ENCODE measurements at regions not wholly inside any gene's neighbourhood (a gene's known extent, or its start where the extent isn't known, plus 50 kb on each side); places are given as distances from the start of the nearest gene placed in this dataset.

DNA sequence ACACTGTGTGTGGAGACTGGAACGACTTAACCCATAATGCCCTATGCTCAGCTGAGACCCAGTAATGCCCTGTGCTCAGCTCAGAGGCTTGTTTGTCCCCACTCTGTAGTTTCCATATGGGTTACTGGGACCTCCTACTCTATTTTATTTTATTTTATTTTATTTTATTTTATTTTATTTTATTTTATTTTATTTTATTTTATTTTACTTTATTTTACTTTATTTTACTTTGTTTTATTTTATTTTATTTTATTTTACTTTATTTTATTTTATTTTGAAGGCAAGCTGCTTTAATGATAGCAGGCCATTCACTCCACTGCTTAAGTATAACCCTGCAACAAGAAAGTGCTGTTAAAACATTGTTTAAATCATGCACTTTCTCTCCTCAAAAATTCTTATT lies 603.4 kb upstream of the JAG1 start:
- TF ChIP-seq EP300 (IDR thresholded peaks at IDR 0.05; ENCODE audit: borderline replicate concordance in 1 of 2, low read depth in 1 of 2, low read length in 1 of 2) (no peak), TAF1 (IDR thresholded peaks at IDR 0.05; ENCODE audit: borderline replicate concordance, low read depth, low read length) (no peak), NRF1 (IDR thresholded peaks at IDR 0.05; ENCODE audit: low read depth, low read length) (no peak), FOXM1 (IDR thresholded peaks at IDR 0.05; ENCODE audit: low read depth) (no peak), TEAD4 (IDR thresholded peaks at IDR 0.05; ENCODE audit: borderline replicate concordance, insufficient read depth) (no peak), SMC3 (IDR thresholded peaks at IDR 0.05; ENCODE audit: low read depth, low read length) (no peak)
- TF ChIP-seq, protein P1, sequence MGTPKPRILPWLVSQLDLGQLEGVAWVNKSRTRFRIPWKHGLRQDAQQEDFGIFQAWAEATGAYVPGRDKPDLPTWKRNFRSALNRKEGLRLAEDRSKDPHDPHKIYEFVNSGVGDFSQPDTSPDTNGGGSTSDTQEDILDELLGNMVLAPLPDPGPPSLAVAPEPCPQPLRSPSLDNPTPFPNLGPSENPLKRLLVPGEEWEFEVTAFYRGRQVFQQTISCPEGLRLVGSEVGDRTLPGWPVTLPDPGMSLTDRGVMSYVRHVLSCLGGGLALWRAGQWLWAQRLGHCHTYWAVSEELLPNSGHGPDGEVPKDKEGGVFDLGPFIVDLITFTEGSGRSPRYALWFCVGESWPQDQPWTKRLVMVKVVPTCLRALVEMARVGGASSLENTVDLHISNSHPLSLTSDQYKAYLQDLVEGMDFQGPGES (IDR thresholded peaks at IDR 0.05; ENCODE audit: low read depth, low read length), result no peak
- TF ChIP-seq, protein P2, sequence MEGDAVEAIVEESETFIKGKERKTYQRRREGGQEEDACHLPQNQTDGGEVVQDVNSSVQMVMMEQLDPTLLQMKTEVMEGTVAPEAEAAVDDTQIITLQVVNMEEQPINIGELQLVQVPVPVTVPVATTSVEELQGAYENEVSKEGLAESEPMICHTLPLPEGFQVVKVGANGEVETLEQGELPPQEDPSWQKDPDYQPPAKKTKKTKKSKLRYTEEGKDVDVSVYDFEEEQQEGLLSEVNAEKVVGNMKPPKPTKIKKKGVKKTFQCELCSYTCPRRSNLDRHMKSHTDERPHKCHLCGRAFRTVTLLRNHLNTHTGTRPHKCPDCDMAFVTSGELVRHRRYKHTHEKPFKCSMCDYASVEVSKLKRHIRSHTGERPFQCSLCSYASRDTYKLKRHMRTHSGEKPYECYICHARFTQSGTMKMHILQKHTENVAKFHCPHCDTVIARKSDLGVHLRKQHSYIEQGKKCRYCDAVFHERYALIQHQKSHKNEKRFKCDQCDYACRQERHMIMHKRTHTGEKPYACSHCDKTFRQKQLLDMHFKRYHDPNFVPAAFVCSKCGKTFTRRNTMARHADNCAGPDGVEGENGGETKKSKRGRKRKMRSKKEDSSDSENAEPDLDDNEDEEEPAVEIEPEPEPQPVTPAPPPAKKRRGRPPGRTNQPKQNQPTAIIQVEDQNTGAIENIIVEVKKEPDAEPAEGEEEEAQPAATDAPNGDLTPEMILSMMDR (IDR thresholded peaks at IDR 0.05), result no peak
- TF ChIP-seq, protein P3, sequence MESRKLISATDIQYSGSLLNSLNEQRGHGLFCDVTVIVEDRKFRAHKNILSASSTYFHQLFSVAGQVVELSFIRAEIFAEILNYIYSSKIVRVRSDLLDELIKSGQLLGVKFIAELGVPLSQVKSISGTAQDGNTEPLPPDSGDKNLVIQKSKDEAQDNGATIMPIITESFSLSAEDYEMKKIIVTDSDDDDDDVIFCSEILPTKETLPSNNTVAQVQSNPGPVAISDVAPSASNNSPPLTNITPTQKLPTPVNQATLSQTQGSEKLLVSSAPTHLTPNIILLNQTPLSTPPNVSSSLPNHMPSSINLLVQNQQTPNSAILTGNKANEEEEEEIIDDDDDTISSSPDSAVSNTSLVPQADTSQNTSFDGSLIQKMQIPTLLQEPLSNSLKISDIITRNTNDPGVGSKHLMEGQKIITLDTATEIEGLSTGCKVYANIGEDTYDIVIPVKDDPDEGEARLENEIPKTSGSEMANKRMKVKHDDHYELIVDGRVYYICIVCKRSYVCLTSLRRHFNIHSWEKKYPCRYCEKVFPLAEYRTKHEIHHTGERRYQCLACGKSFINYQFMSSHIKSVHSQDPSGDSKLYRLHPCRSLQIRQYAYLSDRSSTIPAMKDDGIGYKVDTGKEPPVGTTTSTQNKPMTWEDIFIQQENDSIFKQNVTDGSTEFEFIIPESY (IDR thresholded peaks at IDR 0.05; ENCODE audit: borderline replicate concordance, low read depth), result no peak
- TF ChIP-seq, protein P4, sequence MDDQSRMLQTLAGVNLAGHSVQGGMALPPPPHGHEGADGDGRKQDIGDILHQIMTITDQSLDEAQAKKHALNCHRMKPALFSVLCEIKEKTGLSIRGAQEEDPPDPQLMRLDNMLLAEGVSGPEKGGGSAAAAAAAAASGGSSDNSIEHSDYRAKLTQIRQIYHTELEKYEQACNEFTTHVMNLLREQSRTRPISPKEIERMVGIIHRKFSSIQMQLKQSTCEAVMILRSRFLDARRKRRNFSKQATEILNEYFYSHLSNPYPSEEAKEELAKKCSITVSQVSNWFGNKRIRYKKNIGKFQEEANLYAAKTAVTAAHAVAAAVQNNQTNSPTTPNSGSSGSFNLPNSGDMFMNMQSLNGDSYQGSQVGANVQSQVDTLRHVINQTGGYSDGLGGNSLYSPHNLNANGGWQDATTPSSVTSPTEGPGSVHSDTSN (IDR thresholded peaks at IDR 0.05), result no peak
